Activated naive CD4-positive, alpha-beta T cell (primary cell): ENCODE measurements at regions not wholly inside any gene's neighbourhood (a gene's known extent, or its start where the extent isn't known, plus 50 kb on each side); places are given as distances from the start of the nearest gene placed in this dataset.

Experiments
- DNase-seq, 4 experiments: peaks; one replicate each; lab custom pipeline; 2025; lab: John Stamatoyannopoulos, UW

DNA sequence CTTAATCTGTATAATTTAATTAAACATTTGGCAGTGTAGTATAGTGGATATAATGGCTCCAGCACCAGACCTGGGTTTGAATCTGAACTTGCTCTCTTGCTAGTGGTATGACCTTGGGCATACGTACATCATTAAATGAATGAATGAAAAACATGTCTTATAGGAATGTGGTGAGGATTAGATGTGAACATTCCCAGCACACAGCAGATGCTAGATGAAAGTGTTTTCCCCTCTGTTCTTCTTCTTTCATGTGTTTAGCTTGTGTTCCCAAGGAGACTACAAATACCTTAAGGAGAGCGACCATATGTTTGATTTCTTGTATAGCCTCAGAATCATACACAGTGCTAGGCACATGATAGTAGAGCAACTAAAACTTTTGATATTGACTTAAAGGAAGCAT lies 56.5 kb downstream of the CT47B1 start:
- DNase-seq, result no peak

DNA sequence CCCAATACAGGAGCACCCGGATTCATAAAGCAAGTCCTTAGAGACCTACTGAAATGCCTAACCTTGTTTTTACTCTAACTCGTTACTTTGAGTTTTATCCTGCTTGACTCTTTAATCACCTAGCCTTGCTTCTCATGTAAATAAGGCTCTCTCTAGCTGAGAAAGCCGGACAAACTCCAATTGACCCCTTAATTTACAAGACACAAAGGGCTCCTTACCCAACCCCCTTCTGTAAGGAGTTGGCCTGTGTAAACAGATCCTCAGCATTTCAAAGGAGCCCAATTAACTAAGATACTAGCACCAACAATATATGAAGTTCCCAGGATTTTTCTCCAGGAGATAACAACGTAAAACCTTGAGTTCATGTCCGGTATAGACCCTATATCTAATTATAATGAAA lies 61.7 kb downstream of the CT47B1 start:
- no peak for DNase-seq

DNA sequence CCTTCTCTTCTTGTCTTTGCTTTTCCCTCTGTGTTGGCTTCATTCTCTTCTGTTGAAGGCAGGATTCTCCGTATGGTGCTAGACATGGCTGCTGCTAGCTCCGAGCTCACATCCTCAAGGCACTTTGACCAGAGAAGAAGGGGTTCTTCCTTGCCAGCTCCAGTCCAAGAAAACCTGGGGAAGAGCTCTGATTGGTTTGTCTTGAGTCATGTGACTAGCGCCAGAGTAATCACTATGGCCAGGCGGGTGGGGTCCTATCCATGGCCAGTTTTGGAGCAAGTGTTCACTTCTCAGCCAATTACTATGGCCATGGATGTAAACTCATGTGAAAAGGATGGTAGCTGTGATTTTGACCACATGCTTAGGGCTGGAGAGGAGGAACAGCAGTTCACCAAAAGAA lies 74.2 kb downstream of the CT47B1 start:
- DNase-seq, result no peak

DNA sequence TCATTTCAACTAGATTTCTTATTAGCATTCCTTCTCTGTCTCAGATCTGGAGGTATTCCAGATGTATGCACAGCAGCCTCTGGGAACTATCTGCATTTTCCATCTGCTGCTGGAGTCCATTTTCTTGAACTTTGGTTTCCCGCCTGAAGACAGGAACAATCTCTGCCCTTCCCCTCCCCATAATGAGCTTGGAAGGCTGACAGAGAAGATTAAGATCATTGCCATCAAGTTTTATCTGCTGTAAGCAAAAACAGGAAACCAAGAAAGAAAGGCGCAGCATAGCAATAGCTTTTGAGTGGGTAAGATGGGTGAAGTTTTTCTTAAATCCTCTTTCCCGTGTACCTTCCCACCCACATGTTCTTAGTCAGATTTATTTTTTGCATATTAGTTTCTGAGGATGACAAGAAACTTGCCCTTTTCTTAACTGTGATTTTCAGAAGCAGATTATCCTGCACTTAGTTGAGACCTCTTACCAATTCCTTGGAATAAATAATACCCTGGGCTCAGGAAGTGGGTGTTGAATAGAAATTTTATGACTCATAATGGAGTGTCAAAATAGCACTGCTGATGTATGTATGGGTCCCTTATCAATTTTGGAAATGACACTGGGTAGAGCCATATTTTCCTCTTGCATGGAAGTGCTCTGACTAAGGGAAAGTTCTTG lies 78.3 kb downstream of the CT47B1 start:
- DNase-seq, result no peak

GRCh38 chrX:120795301-120795700 lies 80.4 kb downstream of the CT47B1 start:
- no peak for DNase-seq

DNA sequence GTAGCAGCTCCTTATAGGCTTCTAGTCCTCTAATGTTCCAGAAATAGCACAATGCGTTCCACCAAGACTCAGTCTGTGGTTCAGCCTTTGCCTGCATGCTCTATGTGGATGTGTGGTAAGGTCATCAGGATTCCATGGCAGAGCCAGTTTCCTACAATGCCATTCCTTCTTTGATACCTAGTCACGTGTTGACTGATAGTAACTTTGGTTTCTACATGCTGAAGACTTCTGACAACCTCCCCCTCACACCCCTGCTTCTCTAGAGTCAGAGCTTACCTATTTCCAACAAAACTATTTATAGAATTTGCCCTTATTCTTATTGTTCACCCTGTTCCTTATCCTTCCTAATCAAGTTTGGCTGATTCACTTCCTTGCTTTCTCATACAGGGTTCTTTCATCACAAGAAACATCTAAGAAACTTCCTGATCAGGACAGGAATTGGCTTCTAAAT lies 81.1 kb downstream of the CT47B1 start:
- no peak for DNase-seq

- no peak for DNase-seq
Observed at GRCh38 chrX:120793098-120793497, 82.6 kb downstream of the CT47B1 start.

GRCh38 chrX:120791013-120791643 lies 84.5 kb downstream of the CT47B1 start:
- DNase-seq, result no peak

- DNase-seq, result no peak
Observed at GRCh38 chrX:120790552-120790951, 85.1 kb downstream of the CT47B1 start.

DNA sequence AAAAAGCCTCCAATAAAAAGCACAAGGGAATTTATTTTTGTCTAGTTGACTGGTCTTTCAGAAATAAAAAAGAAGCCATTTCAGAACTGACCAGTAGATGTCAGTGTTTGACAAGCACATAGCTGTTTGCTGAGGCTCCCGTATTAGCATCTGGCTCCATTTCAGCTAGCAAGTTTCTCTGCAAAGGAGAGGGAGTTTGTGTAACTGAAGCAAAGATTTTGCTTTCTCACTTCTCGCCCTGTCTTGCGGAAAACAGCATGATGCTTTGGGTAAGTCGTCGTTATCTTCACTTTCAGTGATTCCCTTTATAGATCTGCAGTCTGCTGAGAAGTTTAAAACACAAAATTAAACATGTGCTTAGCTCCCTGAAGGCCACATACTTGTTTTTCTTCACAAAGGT lies 85.5 kb downstream of the CT47B1 start:
- no peak for DNase-seq

DNA sequence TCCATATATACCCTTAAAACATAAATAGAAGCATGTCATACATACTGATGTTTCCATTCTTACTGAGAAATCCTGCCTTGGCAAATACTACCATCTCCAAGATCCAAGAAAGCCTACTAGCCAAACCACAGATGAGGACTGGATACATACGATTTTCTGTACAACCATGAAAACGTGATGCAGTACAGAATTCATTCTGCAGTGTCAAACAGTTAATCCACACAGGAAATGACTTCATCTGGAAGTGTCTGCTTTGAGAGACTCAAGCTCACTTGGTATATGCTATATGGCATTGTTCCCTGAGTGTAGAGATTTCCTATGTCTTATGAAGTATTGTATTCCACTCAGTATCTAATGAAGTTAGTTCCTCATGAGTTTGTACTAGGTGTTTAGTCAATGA lies 94.3 kb downstream of the CT47B1 start:
- no peak for DNase-seq

GRCh38 chrX:120775959-120776358 lies 99.7 kb downstream of the CT47B1 start:
- no peak for DNase-seq

DNA sequence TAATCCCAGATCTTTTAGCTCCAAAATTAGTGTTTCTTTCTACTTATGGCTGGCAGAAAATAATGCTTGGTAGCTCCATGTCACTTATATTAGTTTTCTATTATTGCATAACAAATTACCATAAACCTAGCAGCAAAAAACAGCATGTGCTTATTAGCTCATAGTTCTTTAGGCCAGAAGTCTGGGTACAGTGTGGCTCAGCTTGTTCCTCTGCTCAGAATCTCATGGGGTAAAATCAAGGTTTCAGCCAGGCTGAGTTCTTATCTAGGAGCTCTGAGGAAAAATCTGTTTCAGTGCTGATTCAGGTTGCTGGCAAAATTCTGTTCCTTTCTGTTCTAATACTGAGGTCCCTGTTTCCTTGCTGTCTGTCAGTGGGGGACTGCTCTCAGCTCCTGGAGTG lies 101.1 kb downstream of the CT47B1 start:
- no peak for DNase-seq

GRCh38 chrX:120773801-120774200 lies 101.9 kb downstream of the CT47B1 start:
- no peak for DNase-seq

DNA sequence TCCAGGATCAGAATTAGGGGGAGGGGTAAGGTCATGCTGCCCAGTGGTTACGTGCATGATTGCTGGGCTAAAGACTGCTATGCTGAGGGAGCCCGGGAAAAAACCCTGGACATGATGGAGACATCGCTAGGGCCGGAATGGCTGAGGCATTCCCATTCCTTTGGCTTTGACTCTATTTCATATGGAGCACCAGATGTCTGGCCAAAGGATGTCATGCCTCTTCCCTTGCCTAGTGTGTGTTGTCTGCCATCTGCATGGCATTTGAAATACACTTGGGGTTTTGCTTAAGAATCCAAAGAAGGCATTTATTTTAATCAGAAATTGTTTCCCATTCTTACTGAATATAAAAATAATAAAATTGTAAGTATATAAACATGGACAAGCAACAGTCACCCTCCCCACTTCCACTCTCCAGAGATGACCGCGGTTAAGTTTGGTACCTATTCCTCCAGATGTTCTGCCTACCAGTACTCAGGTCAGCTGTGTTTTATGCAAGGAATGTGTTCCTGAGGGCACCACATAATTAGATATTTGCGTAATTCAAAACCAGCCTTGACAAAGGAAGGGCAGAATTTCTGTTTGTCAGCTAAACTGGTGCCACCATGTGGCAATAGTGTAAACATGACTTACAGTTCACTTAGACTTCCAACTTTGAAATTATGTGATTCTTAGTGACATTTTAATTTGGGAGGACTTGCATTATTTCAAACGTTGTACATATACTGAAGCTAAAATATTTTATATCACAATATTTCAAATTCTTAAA lies 105.9 kb downstream of the CT47B1 start:
- DNase-seq, result no peak

DNA sequence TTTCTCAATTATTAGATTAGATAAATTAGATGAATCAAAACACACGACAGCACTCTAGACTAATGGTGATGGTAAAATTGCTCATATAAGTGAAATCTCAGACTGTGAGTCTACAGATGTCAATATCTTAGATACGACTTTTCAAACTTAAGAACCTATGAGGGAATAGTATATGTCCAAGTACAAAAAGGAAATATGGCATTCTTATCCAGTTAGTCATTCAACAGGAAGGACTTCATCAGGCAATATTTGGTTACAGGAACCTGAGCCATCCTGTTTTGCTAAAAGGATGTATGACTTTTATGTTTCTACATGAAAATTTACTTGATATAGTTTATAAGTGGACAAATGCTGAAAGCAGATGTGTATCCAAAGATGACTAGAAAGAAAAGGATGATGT lies 107.0 kb downstream of the CT47B1 start:
- DNase-seq, result no peak

GRCh38 chrX:120768254-120768653 lies 107.4 kb downstream of the CT47B1 start:
- DNase-seq, result no peak

DNA sequence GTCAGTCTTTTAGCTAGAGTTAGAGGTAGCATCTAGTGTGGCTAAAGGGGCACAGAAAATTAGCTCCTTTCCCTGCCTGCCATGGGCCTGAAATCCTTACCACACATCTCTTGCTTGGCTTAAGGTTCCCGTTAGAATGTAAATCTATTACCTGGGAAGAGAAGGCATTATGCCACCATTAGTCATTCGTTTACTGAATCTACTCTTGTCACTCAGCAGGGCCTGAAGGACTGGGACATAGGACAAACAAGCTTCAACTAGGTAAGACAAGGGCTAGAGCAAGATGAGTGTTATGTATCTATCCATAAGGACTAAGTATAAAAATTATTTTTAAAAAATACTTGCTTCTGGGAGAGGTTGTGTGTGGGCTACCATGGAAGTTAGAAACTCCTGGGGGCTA lies 112.4 kb downstream of the CT47B1 start:
- no peak for DNase-seq

GRCh38 chrX:120761810-120762209 lies 113.9 kb downstream of the CT47B1 start:
- no peak for DNase-seq

- DNase-seq, result no peak
Observed at GRCh38 chrX:120759685-120760084, 116.0 kb downstream of the CT47B1 start.

GRCh38 chrX:120755066-120755846 lies 120.4 kb downstream of the CT47B1 start:
- no peak for DNase-seq
